NOMO-1 (cell line): ENCODE measurements at regions not wholly inside any gene's neighbourhood (a gene's known extent, or its start where the extent isn't known, plus 50 kb on each side); places are given as distances from the start of the nearest gene placed in this dataset.

Experiments used
- DNase-seq, 2 experiments: peaks; one replicate each; lab custom pipeline; 2025; ENCODE audit not compliant: unreplicated experiment in 2 of 2; lab: John Stamatoyannopoulos, UW

- DNase-seq = no peak
These were observed 605.7 kb downstream of the INSC start for GRCh38 chr11:15720460-15720859.

- DNase-seq = no peak
These were observed 609.2 kb downstream of the INSC start for GRCh38 chr11:15723966-15724365.

GRCh38 chr11:15724601-15725000 is 609.9 kb downstream of the INSC start:
- DNase-seq = no peak

GRCh38 chr11:15725246-15725645 is 610.5 kb downstream of the INSC start:
- no peak for DNase-seq

- no peak for DNase-seq
These were observed 611.6 kb downstream of the INSC start for GRCh38 chr11:15726221-15726746.

- DNase-seq = no peak
These were observed 612.3 kb downstream of the INSC start for GRCh38 chr11:15726893-15727519.

- DNase-seq = no peak
These were observed 612.8 kb downstream of the INSC start for GRCh38 chr11:15727520-15727914.

- no peak for DNase-seq
These were observed 613.5 kb downstream of the INSC start for GRCh38 chr11:15728207-15728606.

- DNase-seq = no peak
These were observed 615.7 kb downstream of the INSC start for GRCh38 chr11:15730263-15730994.

- no peak for DNase-seq
These were observed 616.3 kb downstream of the INSC start for GRCh38 chr11:15730995-15731385.

GRCh38 chr11:15735706-15736105 is 620.6 kb downstream of the SOX6 start:
- DNase-seq = no peak

GRCh38 chr11:15737320-15737719 is 619.0 kb downstream of the SOX6 start:
- DNase-seq = no peak

GRCh38 chr11:15738931-15739330 is 617.4 kb downstream of the SOX6 start:
- DNase-seq = no peak

- peak in 1 of 2 experiments; percentile 57 for DNase-seq
These were observed 613.5 kb downstream of the SOX6 start for GRCh38 chr11:15742626-15743519.

GRCh38 chr11:15744693-15745092 is 611.7 kb downstream of the SOX6 start:
- DNase-seq = no peak

- DNase-seq = no peak
These were observed 611.1 kb downstream of the SOX6 start for GRCh38 chr11:15745266-15745665.

GRCh38 chr11:15747671-15748070 is 608.7 kb downstream of the SOX6 start:
- DNase-seq = no peak

- no peak for DNase-seq
These were observed 608.2 kb downstream of the SOX6 start for GRCh38 chr11:15748132-15748531.

- DNase-seq = no peak
These were observed 607.6 kb downstream of the SOX6 start for GRCh38 chr11:15748741-15749140.

- no peak for DNase-seq
These were observed 605.6 kb downstream of the SOX6 start for GRCh38 chr11:15750535-15751308.

- DNase-seq = no peak
These were observed 602.1 kb downstream of the SOX6 start for GRCh38 chr11:15754221-15754620.
